Suprapubic skin (tissue), 4 donors: ENCODE measurements at regions not wholly inside any gene's neighbourhood (a gene's known extent, or its start where the extent isn't known, plus 50 kb on each side); places are given as distances from the start of the nearest gene placed in this dataset.

ENCODE experiments used
- EP300 ChIP-seq: sonication (generic); formaldehyde crosslinking; IDR thresholded peaks from one replicate; pipeline ENCODE4 v1.6.1; 2017; ENCODE audit warnings: antibody characterized with exemption
- POLR2A ChIP-seq, 2 donors: fragments of 450-650 bp; IDR thresholded peaks; one replicate each; pipeline ENCODE4 v1.6.1; 2017; ENCODE audit warnings: antibody characterized with exemption in 2 of 2, mild to moderate bottlenecking in 2 of 2, moderate library complexity in 2 of 2
- POLR2AphosphoS5 ChIP-seq, 3 donors: sonication (generic); formaldehyde crosslinking; IDR thresholded peaks; one replicate each; pipeline ENCODE4 v1.6.1; 2017; ENCODE audit warnings: antibody characterized with exemption in 3 of 3
- TF ChIP-seq, protein P1 (sequence below), 2 donors: fragments of 200-600 bp in 1 of 2; fragments of 450-650 bp in 1 of 2; sonication (generic) in 1 of 2; IDR thresholded peaks; one replicate each; pipeline ENCODE4 v1.5.1; 2016 to 2019; ENCODE audit warnings: antibody characterized with exemption in 2 of 2, mild to moderate bottlenecking in 1 of 2, moderate library complexity in 1 of 2

DNA sequence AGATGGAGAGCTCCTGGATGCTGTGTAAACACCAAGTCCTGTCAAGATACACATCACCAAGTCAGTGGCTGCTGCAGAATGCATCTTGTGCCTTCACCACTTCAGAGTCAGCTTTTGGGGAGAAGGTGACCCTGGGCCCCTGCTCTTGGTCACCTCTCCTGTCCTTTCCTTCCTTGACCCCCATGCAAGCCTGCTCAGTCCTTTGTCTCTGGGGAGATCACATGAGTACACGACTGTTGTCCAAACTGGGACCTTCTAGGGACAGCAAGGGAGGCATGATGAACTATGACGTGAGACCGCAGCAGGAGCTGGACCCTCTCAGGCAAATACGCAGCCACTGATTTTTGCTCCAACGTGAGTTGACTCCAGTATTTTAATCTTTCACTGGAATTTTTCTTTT is 706.9 kb upstream of the ID2 start:
- TF ChIP-seq, protein P1, sequence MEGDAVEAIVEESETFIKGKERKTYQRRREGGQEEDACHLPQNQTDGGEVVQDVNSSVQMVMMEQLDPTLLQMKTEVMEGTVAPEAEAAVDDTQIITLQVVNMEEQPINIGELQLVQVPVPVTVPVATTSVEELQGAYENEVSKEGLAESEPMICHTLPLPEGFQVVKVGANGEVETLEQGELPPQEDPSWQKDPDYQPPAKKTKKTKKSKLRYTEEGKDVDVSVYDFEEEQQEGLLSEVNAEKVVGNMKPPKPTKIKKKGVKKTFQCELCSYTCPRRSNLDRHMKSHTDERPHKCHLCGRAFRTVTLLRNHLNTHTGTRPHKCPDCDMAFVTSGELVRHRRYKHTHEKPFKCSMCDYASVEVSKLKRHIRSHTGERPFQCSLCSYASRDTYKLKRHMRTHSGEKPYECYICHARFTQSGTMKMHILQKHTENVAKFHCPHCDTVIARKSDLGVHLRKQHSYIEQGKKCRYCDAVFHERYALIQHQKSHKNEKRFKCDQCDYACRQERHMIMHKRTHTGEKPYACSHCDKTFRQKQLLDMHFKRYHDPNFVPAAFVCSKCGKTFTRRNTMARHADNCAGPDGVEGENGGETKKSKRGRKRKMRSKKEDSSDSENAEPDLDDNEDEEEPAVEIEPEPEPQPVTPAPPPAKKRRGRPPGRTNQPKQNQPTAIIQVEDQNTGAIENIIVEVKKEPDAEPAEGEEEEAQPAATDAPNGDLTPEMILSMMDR (IDR thresholded peaks at IDR 0.05) = no peak
- no peak for TF ChIP-seq POLR2AphosphoS5 (IDR thresholded peaks at IDR 0.05)
- TF ChIP-seq EP300 = no peak
- TF ChIP-seq POLR2A (IDR thresholded peaks at IDR 0.05) = no peak
